ENCODE measurements at regions not wholly inside any gene's neighbourhood (a gene's known extent, or its start where the extent isn't known, plus 50 kb on each side); places are given as distances from the start of the nearest gene placed in this dataset.

DNA sequence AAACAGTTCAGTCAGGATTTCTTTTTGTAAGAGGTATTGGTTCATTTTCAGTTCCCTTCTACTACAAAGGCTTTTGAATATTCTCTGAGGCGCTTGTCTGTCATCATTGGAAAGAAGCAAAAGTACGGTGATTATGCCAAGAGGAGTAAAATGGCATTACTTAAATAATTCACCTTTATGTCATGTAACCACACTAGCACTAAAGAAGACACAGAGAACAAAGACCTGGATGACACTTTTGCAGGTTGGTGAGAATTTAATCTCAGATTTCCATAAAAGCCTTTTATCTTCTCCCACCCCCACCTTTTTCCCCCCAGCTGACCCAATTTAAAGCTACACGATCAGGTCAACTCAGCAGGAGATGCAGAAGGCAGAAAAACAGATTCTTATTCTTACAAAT lies 451.8 kb downstream of the HACE1 start:
- TF ChIP-seq, protein P1, sequence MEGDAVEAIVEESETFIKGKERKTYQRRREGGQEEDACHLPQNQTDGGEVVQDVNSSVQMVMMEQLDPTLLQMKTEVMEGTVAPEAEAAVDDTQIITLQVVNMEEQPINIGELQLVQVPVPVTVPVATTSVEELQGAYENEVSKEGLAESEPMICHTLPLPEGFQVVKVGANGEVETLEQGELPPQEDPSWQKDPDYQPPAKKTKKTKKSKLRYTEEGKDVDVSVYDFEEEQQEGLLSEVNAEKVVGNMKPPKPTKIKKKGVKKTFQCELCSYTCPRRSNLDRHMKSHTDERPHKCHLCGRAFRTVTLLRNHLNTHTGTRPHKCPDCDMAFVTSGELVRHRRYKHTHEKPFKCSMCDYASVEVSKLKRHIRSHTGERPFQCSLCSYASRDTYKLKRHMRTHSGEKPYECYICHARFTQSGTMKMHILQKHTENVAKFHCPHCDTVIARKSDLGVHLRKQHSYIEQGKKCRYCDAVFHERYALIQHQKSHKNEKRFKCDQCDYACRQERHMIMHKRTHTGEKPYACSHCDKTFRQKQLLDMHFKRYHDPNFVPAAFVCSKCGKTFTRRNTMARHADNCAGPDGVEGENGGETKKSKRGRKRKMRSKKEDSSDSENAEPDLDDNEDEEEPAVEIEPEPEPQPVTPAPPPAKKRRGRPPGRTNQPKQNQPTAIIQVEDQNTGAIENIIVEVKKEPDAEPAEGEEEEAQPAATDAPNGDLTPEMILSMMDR (IDR thresholded peaks at IDR 0.05; ENCODE audit: low read length): no peak
- H3K36me3 ChIP-seq (ENCODE audit: insufficient read depth, low read length): no peaks in the 10 kb centered on the region

DNA sequence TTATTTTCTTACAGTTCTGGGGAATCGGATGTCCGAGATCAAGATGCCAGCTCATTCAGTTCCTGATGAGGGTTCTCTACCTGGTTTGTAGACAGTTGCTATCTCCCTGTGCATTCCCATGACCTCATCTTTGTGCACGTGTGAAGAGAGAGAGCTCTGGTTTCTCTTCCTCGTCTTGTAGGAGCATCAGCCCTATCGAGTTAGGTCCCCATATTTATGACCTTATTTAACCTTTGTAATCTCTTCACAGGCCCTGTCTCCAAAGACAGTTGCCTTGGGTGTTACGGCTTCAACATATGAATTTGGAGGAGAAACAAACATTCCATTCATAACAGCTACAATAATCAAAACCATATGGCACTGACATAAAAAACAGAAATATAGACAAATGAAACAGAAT lies 455.3 kb downstream of the HACE1 start:
- no peak overlapping the region for H3K4me2 ChIP-seq (ENCODE audit: low read length)
- no peaks in the 10 kb centered on the region for H3K27me3 ChIP-seq (ENCODE audit: insufficient read depth, low read length)
- H3F3A ChIP-seq (ENCODE audit: insufficient read depth, low read length): no peaks in the 10 kb centered on the region
- H2AFZ ChIP-seq (ENCODE audit: low read length): no peak overlapping the region
- H3K4me1 ChIP-seq (ENCODE audit: insufficient read depth, low read length, severe bottlenecking): no peaks in the 10 kb centered on the region
- TF ChIP-seq, protein P1 (IDR thresholded peaks at IDR 0.05; ENCODE audit: low read length): no peak
- no peak for TF ChIP-seq EZH2 (IDR thresholded peaks at IDR 0.05; ENCODE audit: borderline replicate concordance, low read length)
- no peaks in the 10 kb centered on the region for H3K79me2 ChIP-seq (ENCODE audit: insufficient read depth, low read length)
- H3K9ac ChIP-seq (ENCODE audit: low read length): no peak overlapping the region
- H3K36me3 ChIP-seq (ENCODE audit: insufficient read depth, low read length): no peaks in the 10 kb centered on the region
- no peaks in the 10 kb centered on the region for H3K9me2 ChIP-seq (ENCODE audit: low read depth, low read length)
- no peaks in the 10 kb centered on the region for H3K9me3 ChIP-seq (ENCODE audit: low read length)
- no peaks in the 10 kb centered on the region for H4K20me1 ChIP-seq (ENCODE audit: insufficient read depth, low read length)
- no peak overlapping the region for H3K27ac ChIP-seq (ENCODE audit: low read depth, low read length, poor library complexity, severe bottlenecking)
- no peak overlapping the region for H3K4me3 ChIP-seq (ENCODE audit: low read depth, low read length, poor library complexity, severe bottlenecking)

More for the DNA sequence above, 451.8 kb downstream of the HACE1 start:
- H3K4me3 ChIP-seq (ENCODE audit: low read depth, low read length, poor library complexity, severe bottlenecking): no peak overlapping the region
- no peak overlapping the region for H3K9ac ChIP-seq (ENCODE audit: low read length)
- H4K20me1 ChIP-seq (ENCODE audit: insufficient read depth, low read length): no peaks in the 10 kb centered on the region
- no peaks in the 10 kb centered on the region for H3K79me2 ChIP-seq (ENCODE audit: insufficient read depth, low read length)
- no peaks in the 10 kb centered on the region for H3K27me3 ChIP-seq (ENCODE audit: insufficient read depth, low read length)
- no peak overlapping the region for H3K4me2 ChIP-seq (ENCODE audit: low read length)
- H3K27ac ChIP-seq (ENCODE audit: low read depth, low read length, poor library complexity, severe bottlenecking): no peak overlapping the region
- H2AFZ ChIP-seq (ENCODE audit: low read length): no peak overlapping the region
- H3F3A ChIP-seq (ENCODE audit: insufficient read depth, low read length): no peaks in the 10 kb centered on the region
- H3K4me1 ChIP-seq (ENCODE audit: insufficient read depth, low read length, severe bottlenecking): no peaks in the 10 kb centered on the region
- H3K9me3 ChIP-seq (ENCODE audit: low read length): no peaks in the 10 kb centered on the region
- no peaks in the 10 kb centered on the region for H3K9me2 ChIP-seq (ENCODE audit: low read depth, low read length)

DNA sequence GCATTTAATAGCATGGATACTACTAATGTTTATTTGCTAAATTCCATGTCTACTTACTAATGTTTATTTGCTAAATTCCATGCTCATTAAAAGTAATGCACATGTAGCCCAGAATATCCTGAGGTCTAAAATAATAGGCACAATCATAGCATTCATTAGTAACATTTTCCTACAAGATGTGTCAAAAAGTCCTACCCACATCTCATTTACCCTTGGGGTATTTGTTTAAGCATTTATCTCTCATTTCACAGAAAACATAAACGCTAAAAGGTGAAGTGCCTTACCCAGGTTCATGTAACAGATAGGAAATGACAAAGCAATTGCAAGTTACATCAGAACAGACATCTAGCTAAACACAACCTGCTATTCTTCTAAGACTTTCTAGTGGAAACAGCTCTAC lies 457.1 kb downstream of the HACE1 start:
- H4K20me1 ChIP-seq (ENCODE audit: insufficient read depth, low read length): no peaks in the 10 kb centered on the region
- TF ChIP-seq, protein P1 (IDR thresholded peaks at IDR 0.05; ENCODE audit: low read length): no peak
- no peak for TF ChIP-seq EZH2 (IDR thresholded peaks at IDR 0.05; ENCODE audit: borderline replicate concordance, low read length)
- H3K4me2 ChIP-seq (ENCODE audit: low read length): no peak overlapping the region
- H3K9me2 ChIP-seq (ENCODE audit: low read depth, low read length): no peaks in the 10 kb centered on the region
- no peak overlapping the region for H3K4me3 ChIP-seq (ENCODE audit: low read depth, low read length, poor library complexity, severe bottlenecking)
- H2AFZ ChIP-seq (ENCODE audit: low read length): no peak overlapping the region
- H3F3A ChIP-seq (ENCODE audit: insufficient read depth, low read length): no peaks in the 10 kb centered on the region
- H3K27ac ChIP-seq (ENCODE audit: low read depth, low read length, poor library complexity, severe bottlenecking): no peak overlapping the region
- no peak overlapping the region for H3K9ac ChIP-seq (ENCODE audit: low read length)
- H3K36me3 ChIP-seq (ENCODE audit: insufficient read depth, low read length): no peaks in the 10 kb centered on the region
- no peaks in the 10 kb centered on the region for H3K4me1 ChIP-seq (ENCODE audit: insufficient read depth, low read length, severe bottlenecking)
- H3K79me2 ChIP-seq (ENCODE audit: insufficient read depth, low read length): no peaks in the 10 kb centered on the region
- H3K9me3 ChIP-seq (ENCODE audit: low read length): no peaks in the 10 kb centered on the region
- no peaks in the 10 kb centered on the region for H3K27me3 ChIP-seq (ENCODE audit: insufficient read depth, low read length)

All from OCI-LY1 (cell line).